H1 (cell line): ENCODE measurements at regions not wholly inside any gene's neighbourhood (a gene's known extent, or its start where the extent isn't known, plus 50 kb on each side); places are given as distances from the start of the nearest gene placed in this dataset.

Experiments used
- CEBPB ChIP-seq: IDR thresholded peaks from 2 replicates; pipeline ENCODE4 v1.6.1; 2012; ENCODE audit warnings: low read depth, low read length
- PHF8 ChIP-seq: fragments of 200-600 bp; sonication (generic); conservative IDR thresholded peaks from 2 replicates; pipeline ENCODE4 v1.7.1; 2012; ENCODE audit warnings: low read depth, mild to moderate bottlenecking, inconsistent platforms, low read length, moderate library complexity

GRCh38 chr11:122036018-122036417 is 80.0 kb downstream of the BLID start (continued):
- TF ChIP-seq CEBPB, result no peak
- no peak for TF ChIP-seq PHF8
